ENCODE measurements at regions not wholly inside any gene's neighbourhood (a gene's known extent, or its start where the extent isn't known, plus 50 kb on each side); places are given as distances from the start of the nearest gene placed in this dataset.

GRCh38 chr2:228535396-228535795 lies 353.9 kb upstream of the SPHKAP start:
- Histone ChIP-seq H3K4me3 (ENCODE audit: insufficient read depth, low read length, poor library complexity, severe bottlenecking) (no peak overlapping the region), H3K4me2 (ENCODE audit: low read depth, low read length, poor library complexity, severe bottlenecking) (no peak overlapping the region), H2AFZ (ENCODE audit: low read depth, low read length, severe bottlenecking) (no peak overlapping the region), H4K20me1 (ENCODE audit: low read depth, low read length) (no peaks in the 10 kb centered on the region), H3K27me3 (ENCODE audit: low read length) (no peaks in the 10 kb centered on the region), H3F3A (ENCODE audit: insufficient read depth) (no peaks in the 10 kb centered on the region), H3K9me2 (replicated peaks; ENCODE audit: insufficient read depth, low read length) (no peaks in the 10 kb centered on the region), H3K27ac (ENCODE audit: low read depth, low read length) (no peak overlapping the region), H3K36me3 (ENCODE audit: low read length) (no peaks in the 10 kb centered on the region), H3K9ac (ENCODE audit: low read length) (no peak overlapping the region), H3K79me2 (ENCODE audit: insufficient read depth, low read length) (no peaks in the 10 kb centered on the region), H3K9me3 (ENCODE audit: insufficient read depth, low read length) (peaks cover 8% of the 10 kb centered on the region; the same call in 1 of the 2 replicates)
- TF ChIP-seq EZH2phosphoT487 (conservative IDR thresholded peaks at IDR 0.05; ENCODE audit: low read length), result no peak
- TF ChIP-seq CTCF (IDR thresholded peaks at IDR 0.05; ENCODE audit: insufficient read depth, low read length, poor library complexity, severe bottlenecking), result no peak

- H3K79me2 ChIP-seq (ENCODE audit: insufficient read depth, low read length), result no peaks in the 10 kb centered on the region
- H3K27ac ChIP-seq (ENCODE audit: low read depth, low read length), result no peak overlapping the region
- no peaks in the 10 kb centered on the region for H4K20me1 ChIP-seq (ENCODE audit: low read depth, low read length)
- H3K9ac ChIP-seq (ENCODE audit: low read length), result no peak overlapping the region
- H3F3A ChIP-seq (ENCODE audit: insufficient read depth), result no peaks in the 10 kb centered on the region
- peaks cover 8% of the 10 kb centered on the region; the same call in 1 of the 2 replicates for H3K9me3 ChIP-seq (ENCODE audit: insufficient read depth, low read length)
- H3K4me3 ChIP-seq (ENCODE audit: insufficient read depth, low read length, poor library complexity, severe bottlenecking), result no peak overlapping the region
- H3K4me2 ChIP-seq (ENCODE audit: low read depth, low read length, poor library complexity, severe bottlenecking), result no peak overlapping the region
- no peaks in the 10 kb centered on the region for H3K27me3 ChIP-seq (ENCODE audit: low read length)
- TF ChIP-seq EZH2phosphoT487 (conservative IDR thresholded peaks at IDR 0.05; ENCODE audit: low read length) (no peak), CTCF (IDR thresholded peaks at IDR 0.05; ENCODE audit: insufficient read depth, low read length, poor library complexity, severe bottlenecking) (no peak)
- H3K9me2 ChIP-seq (replicated peaks; ENCODE audit: insufficient read depth, low read length), result no peaks in the 10 kb centered on the region
- H2AFZ ChIP-seq (ENCODE audit: low read depth, low read length, severe bottlenecking), result no peak overlapping the region
- H3K36me3 ChIP-seq (ENCODE audit: low read length), result no peaks in the 10 kb centered on the region
These were observed 351.7 kb upstream of the SPHKAP start for GRCh38 chr2:228533156-228533555.

GRCh38 chr2:228532233-228532632 lies 350.7 kb upstream of the SPHKAP start:
- no peaks in the 10 kb centered on the region for H3K9me2 ChIP-seq (replicated peaks; ENCODE audit: insufficient read depth, low read length)
- H3K9ac ChIP-seq (ENCODE audit: low read length), result no peak overlapping the region
- no peaks in the 10 kb centered on the region for H3K36me3 ChIP-seq (ENCODE audit: low read length)
- H3K79me2 ChIP-seq (ENCODE audit: insufficient read depth, low read length), result no peaks in the 10 kb centered on the region
- no peak overlapping the region for H3K27ac ChIP-seq (ENCODE audit: low read depth, low read length)
- no peak overlapping the region for H3K4me2 ChIP-seq (ENCODE audit: low read depth, low read length, poor library complexity, severe bottlenecking)
- H3K9me3 ChIP-seq (ENCODE audit: insufficient read depth, low read length), result peaks cover 7% of the 10 kb centered on the region; the same call in 1 of the 2 replicates
- no peak overlapping the region for H2AFZ ChIP-seq (ENCODE audit: low read depth, low read length, severe bottlenecking)
- TF ChIP-seq EZH2phosphoT487 (conservative IDR thresholded peaks at IDR 0.05; ENCODE audit: low read length) (no peak), CTCF (IDR thresholded peaks at IDR 0.05; ENCODE audit: insufficient read depth, low read length, poor library complexity, severe bottlenecking) (no peak)
- H3K4me3 ChIP-seq (ENCODE audit: insufficient read depth, low read length, poor library complexity, severe bottlenecking), result no peak overlapping the region
- H3F3A ChIP-seq (ENCODE audit: insufficient read depth), result no peaks in the 10 kb centered on the region
- H3K27me3 ChIP-seq (ENCODE audit: low read length), result no peaks in the 10 kb centered on the region
- H4K20me1 ChIP-seq (ENCODE audit: low read depth, low read length), result no peaks in the 10 kb centered on the region
